Fibroblast of the aortic adventitia (primary cell): ENCODE measurements at regions not wholly inside any gene's neighbourhood (a gene's known extent, or its start where the extent isn't known, plus 50 kb on each side); places are given as distances from the start of the nearest gene placed in this dataset.
"Not testable (repeated sequence)": the region's sequence is repeated elsewhere in the genome, so short reads cannot be mapped to it uniquely, and the experiment has no call there.

Experiments
- DNase-seq: peaks from one replicate; pipeline ENCODE4 v3.0.0-alpha.2; 2010; ENCODE audit warnings: low read depth
- H3K4me3 ChIP-seq: 2 replicates; pipeline ENCODE4 v1.5.1; 2011; ENCODE audit warnings: low read depth, mild to moderate bottlenecking, control low read depth, low read length, moderate library complexity
- CTCF ChIP-seq: IDR thresholded peaks from 2 replicates; pipeline ENCODE4 v1.5.1; 2011; ENCODE audit warnings: mild to moderate bottlenecking, low read length, control low read depth, inconsistent platforms; ENCODE audit not compliant: insufficient read depth

GRCh38 chr1:273772-274171 is 177.7 kb downstream of the OR4F29 start:
- not testable (repeated sequence) for DNase-seq, H3K4me3 ChIP-seq

GRCh38 chr1:267815-268214 is 183.7 kb downstream of the OR4F29 start:
- peak; percentile 59 for TF ChIP-seq CTCF
- DNase-seq, result peak; percentile 73
- not testable (repeated sequence) for H3K4me3 ChIP-seq
